A549 (cell line): ENCODE measurements at regions not wholly inside any gene's neighbourhood (a gene's known extent, or its start where the extent isn't known, plus 50 kb on each side); places are given as distances from the start of the nearest gene placed in this dataset.

Source experiments
- ATAC-seq, 2 experiments: fragments of 200-7000 bp in 1 of 2; fragments of >200 bp in 1 of 2; cut with Nextera tagmentation in 1 of 2; cut with Tn5 transposase in 1 of 2; 3 replicates each; pipeline versions ENCODE4 v1.8.0 to v1.9.1; 2018 to 2020; ENCODE audit warnings: mild to moderate bottlenecking in 1 of 2, moderate library complexity in 1 of 2
- CTCF ChIA-PET: fragments of 300-600 bp; sonication (Branson Sonifier 250); formaldehyde crosslinking; extraction: SDS; loops from one replicate; lab custom pipeline; 2021; ENCODE audit warnings: antibody characterized with exemption, inconsistent platforms; lab: Yijun Ruan, JAX
- POLR2A ChIA-PET: fragments of 350-600 bp; formaldehyde crosslinking; extraction: SDS; loops from one replicate; lab custom pipeline; 2021; ENCODE audit warnings: antibody characterized with exemption, inconsistent platforms; lab: Yijun Ruan, JAX
- DNase-seq, 2 experiments: peaks; one replicate each; pipeline versions ENCODE4 v3.0.0 to v3.0.0-alpha.2; 2011 to 2016; ENCODE audit warnings: low read depth in 1 of 2, low spot score in 1 of 2
- FAIRE-seq: peaks from 2 replicates; lab custom pipeline; 2011; peaks lifted over from hg19 to GRCh38; lab: Jason Lieb, UNC
- H3K27ac ChIP-seq, 2 experiments: fragments of >200 bp; sonication (Bioruptor Twin); formaldehyde crosslinking; 3 replicates each; pipeline ENCODE4 v1.5.1; 2016 to 2017
- H3K4me1 ChIP-seq: fragments of >200 bp; sonication (Bioruptor Twin); formaldehyde crosslinking; 3 replicates; pipeline ENCODE4 v1.6.1; 2016
- H3K4me2 ChIP-seq: fragments of >200 bp; sonication (Bioruptor Twin); formaldehyde crosslinking; 3 replicates; pipeline ENCODE4 v1.6.1; 2016
- H3K4me3 ChIP-seq: fragments of >200 bp; sonication (Bioruptor Twin); formaldehyde crosslinking; 3 replicates; pipeline ENCODE4 v1.5.1; 2016
- H3K9me3 ChIP-seq: fragments of >200 bp; sonication (Bioruptor Twin); formaldehyde crosslinking; 3 replicates; pipeline ENCODE4 v1.6.1; 2016
- CEBPB ChIP-seq, 2 experiments: fragments of >200 bp in 1 of 2; sonication (Bioruptor Twin) in 1 of 2; formaldehyde crosslinking in 1 of 2; IDR thresholded peaks; 2 replicates each; pipeline ENCODE4 v1.6.1; 2012 to 2016
- EHF ChIP-seq: fragments of 250-450 bp; sonication (Bioruptor Pico); IDR thresholded peaks from 2 replicates; pipeline ENCODE4 v1.5.0; 2020; ENCODE audit warnings: mild to moderate bottlenecking
- EP300 ChIP-seq, 2 experiments: fragments of >200 bp; sonication (Bioruptor Twin); formaldehyde crosslinking; IDR thresholded peaks; 2 replicates in 1 of 2; 3 replicates in 1 of 2; pipeline ENCODE4 v1.6.1; 2016 to 2017
- FOSB ChIP-seq: fragments of 250-450 bp; sonication (Bioruptor Pico); IDR thresholded peaks from 2 replicates; pipeline ENCODE4 v1.5.0; 2020; ENCODE audit warnings: mild to moderate bottlenecking, moderate library complexity
- FOSL2 ChIP-seq, 2 experiments: fragments of 450-650 bp in 1 of 2; fragments of >200 bp in 1 of 2; sonication (Bioruptor Twin) in 1 of 2; formaldehyde crosslinking; IDR thresholded peaks; 2 replicates each; pipeline versions ENCODE4 v1.5.0 to v1.6.1; 2016 to 2020; ENCODE audit warnings: mild to moderate bottlenecking in 1 of 2, moderate library complexity in 1 of 2
- GATA3 ChIP-seq: IDR thresholded peaks from 2 replicates; pipeline ENCODE4 v1.6.1; 2012; ENCODE audit warnings: borderline replicate concordance
- HEYL ChIP-seq: fragments of 250-450 bp; sonication (Bioruptor Pico); IDR thresholded peaks from 2 replicates; pipeline ENCODE4 v1.8.0; 2021; ENCODE audit warnings: mild to moderate bottlenecking, moderate library complexity
- KDM1A ChIP-seq: fragments of 200-600 bp; sonication (generic); IDR thresholded peaks from 2 replicates; pipeline ENCODE4 v1.6.1; 2016; ENCODE audit warnings: low read depth, mild to moderate bottlenecking
- KDM5A ChIP-seq: fragments of 200-600 bp; sonication (generic); IDR thresholded peaks from 2 replicates; pipeline ENCODE4 v1.6.1; 2016; ENCODE audit warnings: antibody characterized with exemption, mild to moderate bottlenecking
- PHF8 ChIP-seq: fragments of 200-600 bp; sonication (generic); IDR thresholded peaks from 2 replicates; pipeline ENCODE4 v1.6.1; 2016; ENCODE audit warnings: low read depth, mild to moderate bottlenecking, antibody characterized with exemption, moderate library complexity, borderline replicate concordance
- POLR2AphosphoS2 ChIP-seq: conservative IDR thresholded peaks from 2 replicates; pipeline ENCODE4 v1.6.1; 2012; ENCODE audit warnings: low read length, improper control_type of control experiment, inconsistent platforms
- RCOR1 ChIP-seq: fragments of 150-350 bp; IDR thresholded peaks from 2 replicates; pipeline ENCODE4 v1.6.1; 2014; ENCODE audit warnings: antibody characterized with exemption, low read length, low read depth
- SMC3 ChIP-seq: fragments of >200 bp; sonication (Bioruptor Twin); formaldehyde crosslinking; IDR thresholded peaks from 3 replicates; pipeline ENCODE4 v1.6.1; 2018; ENCODE audit warnings: inconsistent platforms
- ZC3H11A ChIP-seq: fragments of 450-650 bp; IDR thresholded peaks from 2 replicates; pipeline ENCODE4 v1.6.1; 2014; ENCODE audit warnings: antibody characterized with exemption, mild to moderate bottlenecking
- ZFP36 ChIP-seq: fragments of 450-650 bp; IDR thresholded peaks from 2 replicates; pipeline ENCODE4 v1.6.1; 2014; ENCODE audit warnings: borderline replicate concordance; ENCODE audit not compliant: partially characterized antibody
- WGBS: methylation state at CpG from one replicate; pipeline ENCODE4 v1.1.6; 2017; ENCODE audit errors: missing lambda C conversion rate; 5-methylcytosine and 5-hydroxymethylcytosine counted together
- TF ChIP-seq, protein P1 (sequence below): fragments of 250-450 bp; sonication (Bioruptor Pico); IDR thresholded peaks from 2 replicates; pipeline ENCODE4 v1.5.0; 2020; ENCODE audit warnings: low read depth, mild to moderate bottlenecking, moderate library complexity
- TF ChIP-seq, protein P2 (sequence below): fragments of 450-650 bp; IDR thresholded peaks from 2 replicates; pipeline ENCODE4 v1.6.1; 2014; ENCODE audit warnings: antibody characterized with exemption
- TF ChIP-seq, protein P3 (sequence below): fragments of 150-350 bp; IDR thresholded peaks from 2 replicates; pipeline ENCODE4 v1.6.1; 2014; ENCODE audit warnings: low read depth, mild to moderate bottlenecking, low read length

DNA sequence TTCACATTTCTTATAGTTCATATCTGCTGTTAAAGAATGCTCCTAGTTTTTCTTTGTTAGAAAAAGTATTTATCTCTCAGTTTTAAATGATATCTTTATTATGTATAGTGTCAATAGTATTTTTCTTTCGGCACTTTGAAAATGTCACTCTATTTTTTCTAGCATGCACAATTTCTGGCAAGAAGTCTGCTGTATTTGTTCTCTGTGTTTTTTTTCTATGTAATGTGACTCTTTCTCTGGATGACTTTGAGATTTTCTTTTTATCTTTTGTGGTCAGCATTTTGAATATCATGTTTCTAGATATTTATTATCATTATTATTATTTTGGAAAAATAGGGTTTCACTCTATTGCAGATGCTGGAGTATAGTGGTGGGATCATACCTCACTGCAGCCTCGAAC, 285.2 kb downstream of the PTGER3 start (continued):
- TF ChIP-seq KDM1A (no peak), RCOR1 (no peak)

DNA sequence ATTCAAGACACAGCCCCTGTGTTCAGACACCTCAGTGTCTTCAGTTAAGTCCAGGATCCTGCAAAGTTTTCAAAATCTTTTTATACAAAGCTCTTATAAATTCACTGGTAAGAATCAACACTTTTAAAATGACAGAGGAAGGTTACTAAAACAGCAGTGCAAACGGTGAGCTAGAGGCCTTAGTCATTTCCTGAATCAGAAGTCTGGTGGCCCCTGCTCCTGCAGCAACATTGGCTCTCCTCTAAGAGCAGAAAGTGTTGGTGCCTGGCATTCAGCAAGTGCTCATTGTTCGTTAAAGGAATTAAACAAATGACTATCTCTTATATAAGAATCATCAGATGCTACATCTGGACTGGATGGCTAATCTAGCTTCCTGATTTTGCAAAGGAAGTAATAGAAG, 282.9 kb downstream of the PTGER3 start:
- Histone ChIP-seq H3K27ac (no peak overlapping the region), H3K4me1 (no peaks in the 10 kb centered on the region), H3K4me3 (no peak overlapping the region), H3K4me2 (no peak overlapping the region), H3K9me3 (no peaks in the 10 kb centered on the region)
- TF ChIP-seq, protein P1, sequence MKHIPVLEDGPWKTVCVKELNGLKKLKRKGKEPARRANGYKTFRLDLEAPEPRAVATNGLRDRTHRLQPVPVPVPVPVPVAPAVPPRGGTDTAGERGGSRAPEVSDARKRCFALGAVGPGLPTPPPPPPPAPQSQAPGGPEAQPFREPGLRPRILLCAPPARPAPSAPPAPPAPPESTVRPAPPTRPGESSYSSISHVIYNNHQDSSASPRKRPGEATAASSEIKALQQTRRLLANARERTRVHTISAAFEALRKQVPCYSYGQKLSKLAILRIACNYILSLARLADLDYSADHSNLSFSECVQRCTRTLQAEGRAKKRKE (CRISPR knock-in tag): no peak
- TF ChIP-seq FOSB: no peak
- no peak for TF ChIP-seq ZC3H11A
- DNase-seq: no peak
- no peak for ATAC-seq
- CTCF ChIA-PET: no interaction called here
- POLR2A ChIA-PET: no interaction called here
- whole genome bisulfite sequencing: 4% methylated on average over 2 of the region's 2 CpGs
- no peak for FAIRE-seq

DNA sequence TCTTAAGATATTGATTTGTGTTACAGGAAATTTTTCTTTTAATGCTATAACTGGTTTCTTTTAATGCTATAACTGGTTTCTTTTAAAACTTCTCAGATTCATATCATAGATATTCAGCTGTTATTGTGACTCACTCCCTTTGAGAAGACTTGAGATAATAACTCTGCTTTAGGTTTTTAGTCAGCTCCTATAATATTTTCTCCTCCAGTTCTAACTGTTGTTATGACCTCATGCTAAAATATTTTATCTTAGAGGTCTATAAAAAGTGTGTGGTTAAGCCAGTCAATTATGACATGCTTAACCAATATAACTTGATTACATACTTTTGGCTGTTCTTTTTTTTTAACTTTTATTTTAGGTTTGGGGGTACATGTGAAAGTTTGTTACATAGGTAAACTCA, 280.2 kb downstream of the PTGER3 start:
- H3K4me2 ChIP-seq: no peak overlapping the region
- ATAC-seq: no peak
- ChIA-PET CTCF (no interaction called here), POLR2A (no interaction called here)
- H3K4me1 ChIP-seq: no peaks in the 10 kb centered on the region
- no peak for DNase-seq
- H3K4me3 ChIP-seq: no peak overlapping the region
- TF ChIP-seq HEYL (CRISPR knock-in tag) (no peak), PHF8 (no peak), EHF (no peak), SMC3 (no peak)
- TF ChIP-seq, protein P1 (CRISPR knock-in tag): no peak
- TF ChIP-seq, protein P2, sequence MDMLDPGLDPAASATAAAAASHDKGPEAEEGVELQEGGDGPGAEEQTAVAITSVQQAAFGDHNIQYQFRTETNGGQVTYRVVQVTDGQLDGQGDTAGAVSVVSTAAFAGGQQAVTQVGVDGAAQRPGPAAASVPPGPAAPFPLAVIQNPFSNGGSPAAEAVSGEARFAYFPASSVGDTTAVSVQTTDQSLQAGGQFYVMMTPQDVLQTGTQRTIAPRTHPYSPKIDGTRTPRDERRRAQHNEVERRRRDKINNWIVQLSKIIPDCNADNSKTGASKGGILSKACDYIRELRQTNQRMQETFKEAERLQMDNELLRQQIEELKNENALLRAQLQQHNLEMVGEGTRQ: no peak
- TF ChIP-seq, all 56 proteins: peak for 0
- FAIRE-seq: no peak
- H3K9me3 ChIP-seq: no peaks in the 10 kb centered on the region
- no peak overlapping the region for H3K27ac ChIP-seq

DNA sequence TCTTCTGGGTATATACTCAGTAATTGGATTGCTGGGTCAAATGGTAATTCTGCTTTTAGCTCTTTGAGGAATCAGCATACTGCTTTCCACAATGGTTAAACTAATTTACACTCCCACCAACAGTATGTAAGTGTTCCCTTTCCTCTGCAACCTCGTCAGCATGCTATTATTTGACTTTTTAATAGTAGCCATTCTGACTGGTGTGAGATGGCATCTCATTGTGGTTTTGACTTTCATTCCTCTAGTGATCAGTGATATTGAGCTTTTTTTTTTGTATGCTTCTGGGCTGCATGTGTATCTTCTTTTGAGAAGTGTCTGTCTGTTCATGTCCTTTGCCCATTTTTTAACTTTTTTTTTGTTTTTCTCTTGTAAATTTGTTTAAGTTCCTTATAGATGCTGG, 279.4 kb downstream of the PTGER3 start:
- POLR2A ChIA-PET: no interaction called here

DNA sequence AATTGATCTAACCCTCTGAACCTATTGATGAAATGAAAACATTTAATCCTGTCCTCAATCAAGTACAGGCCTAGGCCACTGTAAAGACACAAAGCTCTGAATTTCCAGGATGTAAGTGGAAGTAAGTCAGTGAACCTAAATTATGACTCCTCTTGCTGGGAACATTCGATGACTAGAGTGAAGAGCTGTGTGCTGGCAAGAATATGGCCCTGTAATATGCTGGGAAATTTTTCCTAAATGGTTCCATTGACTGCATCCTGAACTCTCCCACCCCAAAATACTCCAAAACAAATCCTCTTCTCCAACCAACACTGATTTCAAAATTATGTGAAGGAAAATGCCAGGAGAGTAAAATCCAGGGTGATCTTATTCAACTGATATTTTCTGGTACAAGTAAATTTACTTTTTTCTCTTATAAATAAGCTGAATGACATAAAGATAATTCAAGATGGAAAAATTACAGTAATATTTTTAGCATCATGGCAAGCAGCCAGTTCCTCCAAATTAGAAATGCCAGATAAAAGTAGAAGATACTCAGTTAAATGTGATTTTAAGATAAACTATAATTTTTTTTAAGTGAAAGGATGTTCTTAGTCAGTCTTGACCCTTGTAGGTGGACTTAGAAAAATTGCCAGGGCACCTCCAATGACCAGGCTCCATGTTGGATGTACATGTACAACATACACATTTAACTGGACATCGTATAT, 269.4 kb downstream of the PTGER3 start:
- POLR2A ChIA-PET: no interaction called here
- H3K4me2 ChIP-seq: no peak overlapping the region
- FAIRE-seq (no peak), DNase-seq (no peak), ATAC-seq (no peak)
- H3K9me3 ChIP-seq: no peaks in the 10 kb centered on the region
- H3K4me1 ChIP-seq: no peaks in the 10 kb centered on the region
- H3K4me3 ChIP-seq: no peak overlapping the region
- H3K27ac ChIP-seq: no peak overlapping the region
- TF ChIP-seq POLR2AphosphoS2 (no peak), GATA3 (no peak)
- 2% methylated on average over 2 of the region's 2 CpGs for WGBS
- CTCF ChIA-PET: no interaction called here

More for the DNA sequence above, 279.4 kb downstream of the PTGER3 start:
- H3K4me3 ChIP-seq: no peak overlapping the region
- WGBS: 0% methylated on average over 1 of the region's 1 CpG
- no peak for TF ChIP-seq KDM5A
- TF ChIP-seq FOSL2 (IDR thresholded peaks at IDR 0.05): no peak
- TF ChIP-seq FOSL2 (CRISPR knock-in tag; IDR thresholded peaks at IDR 0.05): no peak
- no peak for TF ChIP-seq EP300 (IDR thresholded peaks at IDR 0.05)
- no peak for TF ChIP-seq CEBPB (IDR thresholded peaks at IDR 0.05)
- TF ChIP-seq, protein P3, sequence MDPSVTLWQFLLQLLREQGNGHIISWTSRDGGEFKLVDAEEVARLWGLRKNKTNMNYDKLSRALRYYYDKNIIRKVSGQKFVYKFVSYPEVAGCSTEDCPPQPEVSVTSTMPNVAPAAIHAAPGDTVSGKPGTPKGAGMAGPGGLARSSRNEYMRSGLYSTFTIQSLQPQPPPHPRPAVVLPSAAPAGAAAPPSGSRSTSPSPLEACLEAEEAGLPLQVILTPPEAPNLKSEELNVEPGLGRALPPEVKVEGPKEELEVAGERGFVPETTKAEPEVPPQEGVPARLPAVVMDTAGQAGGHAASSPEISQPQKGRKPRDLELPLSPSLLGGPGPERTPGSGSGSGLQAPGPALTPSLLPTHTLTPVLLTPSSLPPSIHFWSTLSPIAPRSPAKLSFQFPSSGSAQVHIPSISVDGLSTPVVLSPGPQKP: no peak
- TF ChIP-seq ZFP36: no peak
- H3K4me2 ChIP-seq: no peak overlapping the region
- DNase-seq: no peak
- no peak for ATAC-seq
- no peaks in the 10 kb centered on the region for H3K9me3 ChIP-seq
- no peaks in the 10 kb centered on the region for H3K4me1 ChIP-seq
- no peak overlapping the region for H3K27ac ChIP-seq
- no peak for FAIRE-seq
- CTCF ChIA-PET: no interaction called here
